ENCODE measurements at regions not wholly inside any gene's neighbourhood (a gene's known extent, or its start where the extent isn't known, plus 50 kb on each side); places are given as distances from the start of the nearest gene placed in this dataset.

- DNase-seq = no peak
Observed at GRCh38 chr16:79326549-79326948, 274.0 kb downstream of the MAF start.

DNA sequence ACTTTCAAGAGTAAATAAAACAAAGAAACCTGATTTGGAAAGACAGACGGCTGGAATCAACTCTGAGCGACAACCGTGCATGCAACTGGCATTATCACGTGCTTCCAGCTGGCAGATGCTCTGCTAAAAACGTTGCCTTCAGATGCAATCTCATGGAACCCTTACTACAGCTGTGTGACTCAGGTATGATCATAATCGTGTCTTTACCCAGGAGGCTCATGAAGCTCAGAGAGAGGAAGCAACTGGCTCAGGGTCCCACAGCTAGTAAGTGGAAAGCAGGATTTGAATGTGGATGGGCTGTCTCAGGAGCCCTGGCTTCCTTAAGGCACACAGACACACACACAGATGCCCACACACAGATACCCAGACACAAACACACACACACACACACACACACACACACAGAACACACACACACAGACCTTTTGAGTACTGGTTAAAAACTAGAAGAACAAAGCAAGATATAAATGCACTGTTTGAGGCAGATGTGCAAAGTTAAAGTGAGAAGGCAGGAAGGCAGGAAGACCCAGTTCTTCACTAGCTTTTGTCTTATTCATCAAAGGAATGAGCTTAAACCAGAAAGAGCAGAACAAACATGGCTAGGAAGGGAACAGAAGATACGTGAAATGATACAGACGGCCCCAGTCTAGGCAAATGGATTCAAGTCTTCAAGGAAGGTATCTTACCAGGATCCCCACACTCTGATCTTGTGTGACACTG, 275.2 kb downstream of the MAF start:
- DNase-seq = no peak

DNA sequence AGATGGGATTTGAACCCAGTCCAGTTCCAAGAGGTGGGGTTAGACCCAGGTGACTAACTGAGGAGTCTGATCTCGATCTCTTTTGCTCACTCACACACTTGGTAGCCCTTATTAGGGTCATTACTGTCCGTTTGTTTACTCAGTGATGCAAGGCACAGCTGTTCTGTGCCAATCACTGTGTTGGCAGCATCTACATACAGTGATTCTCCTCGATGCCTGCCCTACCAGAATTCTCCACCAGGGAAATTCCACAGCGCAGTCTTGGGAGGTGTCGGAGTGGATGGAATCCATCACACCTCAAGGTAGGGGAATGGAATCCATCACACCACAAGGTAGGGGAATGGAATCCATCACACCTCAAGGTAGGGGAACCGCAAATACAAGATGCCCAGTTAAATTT, 279.6 kb downstream of the MAF start:
- DNase-seq = no peak

GRCh38 chr16:79318143-79318899, 282.2 kb downstream of the MAF start:
- no peak for DNase-seq

DNA sequence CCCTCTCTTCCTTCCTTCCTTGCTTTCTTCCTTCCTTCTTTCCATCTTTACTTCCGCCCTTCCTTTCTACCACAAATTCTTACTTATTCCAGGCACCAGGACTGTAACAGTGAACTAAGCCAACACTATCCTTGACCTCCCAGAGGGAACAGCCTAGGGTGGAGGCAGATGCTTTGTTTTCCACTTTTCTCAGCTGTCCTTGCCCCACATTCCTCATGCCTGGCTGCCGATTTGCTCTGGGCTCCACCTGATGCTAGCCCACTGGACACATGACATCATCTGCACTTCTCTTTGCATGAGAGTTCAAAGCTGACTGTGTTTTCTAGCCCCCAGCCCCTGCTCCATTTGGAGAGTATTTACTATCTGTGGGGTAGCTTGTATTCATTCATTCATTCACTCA, 283.0 kb downstream of the MAF start:
- peak; percentile 3 for DNase-seq

DNA sequence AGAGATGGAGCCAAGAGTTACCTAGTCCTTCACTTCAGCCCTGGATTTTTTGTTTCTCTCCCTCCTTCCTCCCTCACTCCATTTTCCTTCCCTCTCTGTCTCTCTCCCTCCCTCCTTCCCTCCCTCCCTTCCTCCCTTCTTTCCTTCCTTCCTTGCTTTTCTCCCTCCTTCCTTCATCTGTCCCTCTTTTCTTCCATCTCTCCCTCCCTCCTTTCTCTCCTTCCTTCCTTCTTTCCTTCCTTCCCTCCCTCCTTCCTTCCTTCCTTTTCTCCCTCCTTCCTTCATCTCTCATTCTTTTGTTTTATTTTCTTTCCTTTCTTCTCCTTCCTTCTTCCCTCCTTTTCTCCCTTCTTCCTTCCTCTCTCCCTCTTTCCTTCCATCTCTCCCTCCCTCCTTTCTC, 283.5 kb downstream of the MAF start:
- DNase-seq = no peak

GRCh38 chr16:79316004-79316458, 284.5 kb downstream of the MAF start:
- no peak for DNase-seq

- DNase-seq = no peak
Observed at GRCh38 chr16:79312502-79312901, 288.0 kb downstream of the MAF start.

GRCh38 chr16:79310710-79311109, 289.8 kb downstream of the MAF start:
- no peak for DNase-seq

- DNase-seq = no peak
Observed at GRCh38 chr16:79309606-79310005, 290.9 kb downstream of the MAF start.

DNA sequence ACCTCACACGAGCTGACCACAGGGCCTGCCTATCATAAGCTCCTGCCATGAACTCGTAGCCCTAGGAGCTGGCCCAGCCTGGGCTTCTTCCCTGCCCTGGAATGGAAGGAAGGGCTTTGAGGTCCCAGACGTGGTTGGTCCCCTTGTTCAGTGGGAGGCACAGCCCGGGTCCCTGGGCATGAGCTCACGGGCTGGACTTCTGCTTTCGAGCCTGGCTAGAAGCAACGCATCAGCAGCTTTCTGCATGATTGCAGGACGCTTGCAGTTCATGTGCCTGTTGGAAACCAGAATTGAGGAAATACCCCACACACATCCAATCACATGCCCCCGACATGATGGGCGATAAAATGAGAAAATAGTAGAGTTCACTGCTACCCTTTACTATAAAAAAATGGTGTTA, 293.3 kb downstream of the MAF start:
- no peak for DNase-seq

DNA sequence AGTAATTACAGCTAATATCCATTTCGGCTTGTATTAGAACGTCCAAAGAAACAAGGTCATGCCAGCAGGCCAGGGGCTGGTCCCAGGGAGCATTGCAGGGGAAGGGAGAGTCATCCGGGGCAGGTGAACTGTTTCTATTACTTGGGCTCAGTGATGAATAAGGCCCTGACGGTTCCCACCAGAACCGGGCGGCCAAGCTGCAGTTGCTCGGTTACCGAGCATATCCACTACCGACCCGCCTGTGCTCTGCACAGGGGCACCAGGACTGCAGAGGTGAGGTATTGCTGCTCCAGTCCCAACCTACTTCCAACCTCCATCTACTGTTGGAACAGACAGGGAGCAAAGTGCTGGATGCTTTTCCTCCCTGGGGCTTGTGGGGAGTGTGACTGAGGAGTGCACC, 295.5 kb downstream of the MAF start:
- DNase-seq = no peak

GRCh38 chr16:79303959-79304387, 296.6 kb downstream of the MAF start:
- DNase-seq = no peak

- DNase-seq = no peak
Observed at GRCh38 chr16:79303206-79303605, 297.3 kb downstream of the MAF start.

DNA sequence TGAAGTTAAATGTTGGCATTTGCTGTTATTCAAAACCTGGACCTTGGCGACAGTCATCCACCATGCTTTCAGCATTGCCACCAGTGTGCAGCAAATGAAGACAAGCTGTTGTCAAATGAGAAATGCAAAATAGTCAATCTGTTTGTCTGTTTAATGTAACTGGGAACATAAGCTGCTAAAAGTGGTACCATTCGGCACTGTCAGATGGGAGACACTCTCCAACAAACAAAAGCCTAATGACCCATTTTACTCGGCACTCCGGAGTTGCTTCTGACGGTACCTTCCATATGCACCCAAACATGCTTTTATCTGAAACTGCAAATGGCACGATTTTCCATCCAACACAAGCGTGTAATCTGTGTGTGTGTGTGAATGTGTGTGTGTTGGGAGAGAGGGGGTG, 297.8 kb downstream of the MAF start:
- no peak for DNase-seq

GRCh38 chr16:79301051-79301450, 299.5 kb downstream of the MAF start:
- no peak for DNase-seq

DNA sequence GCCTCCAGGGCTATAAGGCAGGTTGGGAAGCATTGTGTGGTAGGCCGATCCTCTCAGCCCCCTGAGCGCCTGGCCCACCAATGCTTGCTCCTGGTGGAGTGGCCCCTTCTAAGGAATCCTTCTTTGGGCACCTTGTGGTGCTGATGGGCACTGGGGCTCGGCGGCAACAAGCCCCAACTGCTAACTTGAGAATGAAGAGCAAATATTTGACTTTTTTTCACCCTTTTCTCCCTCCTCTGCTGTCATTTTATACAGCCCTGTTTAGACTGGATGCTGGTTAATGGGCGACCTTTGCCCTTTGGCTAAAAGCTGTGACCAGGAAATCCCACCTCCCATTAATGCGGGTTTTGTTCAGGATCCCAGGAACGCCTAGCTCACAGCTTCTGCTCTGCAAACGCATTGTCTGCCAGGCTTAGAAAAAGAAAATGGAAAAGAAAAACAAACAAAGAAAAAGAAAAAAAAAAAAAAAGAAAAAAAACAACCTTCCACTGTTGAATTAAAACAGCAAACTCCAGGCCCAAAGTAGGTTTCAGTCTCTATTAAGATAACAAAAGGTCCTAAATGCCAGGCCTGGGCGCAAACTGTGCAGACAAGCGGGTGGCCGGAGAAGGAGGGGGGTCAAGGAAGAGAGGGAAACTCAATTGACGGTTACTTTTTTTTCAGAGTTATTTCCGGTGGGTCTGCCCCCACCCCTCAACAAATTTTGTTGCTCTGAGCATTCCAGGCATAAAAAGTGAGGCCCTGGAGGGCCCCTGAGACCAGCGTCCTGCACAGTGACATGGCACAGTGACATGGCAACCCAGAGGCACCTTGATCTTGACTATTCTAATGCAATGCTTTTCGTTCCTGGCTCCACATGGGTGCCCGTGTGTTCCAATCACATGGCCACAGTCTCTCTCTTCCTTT, 301.4 kb downstream of the MAF start:
- DNase-seq = no peak

DNA sequence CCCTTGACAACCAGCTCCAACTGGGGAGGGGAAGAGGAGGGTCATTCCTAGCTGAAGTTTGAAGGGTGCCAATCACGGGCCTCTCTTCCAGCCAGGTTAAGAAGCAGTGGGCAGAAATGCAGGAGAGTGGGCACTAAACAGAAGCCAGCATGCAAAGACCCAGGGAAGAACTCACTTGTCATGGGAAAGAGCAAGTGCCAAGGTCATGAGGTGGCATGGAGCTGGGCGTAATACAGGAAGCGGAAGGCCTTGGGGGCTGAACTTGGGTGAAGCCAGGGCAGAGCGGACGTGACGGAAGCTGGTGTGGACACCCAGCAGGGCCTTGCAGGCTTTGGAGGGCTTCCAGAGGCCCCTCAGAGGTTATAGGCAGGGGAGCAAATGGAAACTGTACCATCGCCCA, 302.1 kb downstream of the MAF start:
- DNase-seq = no peak

DNA sequence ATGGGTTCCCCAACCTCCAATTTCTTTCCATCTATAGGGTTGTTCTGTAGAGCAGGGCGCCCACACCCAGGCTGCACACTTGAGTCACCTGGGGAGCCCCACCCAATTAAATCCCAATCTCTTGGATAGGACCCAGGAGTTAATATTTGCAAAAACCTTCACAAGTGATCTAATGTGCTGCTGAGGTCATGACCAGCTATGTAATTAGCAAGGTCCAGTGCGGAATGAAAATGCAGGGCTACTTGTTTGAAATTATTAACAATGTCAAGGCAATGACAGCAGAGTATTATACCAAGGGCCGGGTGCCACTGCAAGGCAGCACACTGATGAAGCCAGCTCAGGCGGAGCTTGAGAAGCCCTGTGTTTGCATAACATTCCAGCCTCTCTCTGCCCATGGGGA, 302.7 kb downstream of the MAF start:
- DNase-seq = no peak

DNA sequence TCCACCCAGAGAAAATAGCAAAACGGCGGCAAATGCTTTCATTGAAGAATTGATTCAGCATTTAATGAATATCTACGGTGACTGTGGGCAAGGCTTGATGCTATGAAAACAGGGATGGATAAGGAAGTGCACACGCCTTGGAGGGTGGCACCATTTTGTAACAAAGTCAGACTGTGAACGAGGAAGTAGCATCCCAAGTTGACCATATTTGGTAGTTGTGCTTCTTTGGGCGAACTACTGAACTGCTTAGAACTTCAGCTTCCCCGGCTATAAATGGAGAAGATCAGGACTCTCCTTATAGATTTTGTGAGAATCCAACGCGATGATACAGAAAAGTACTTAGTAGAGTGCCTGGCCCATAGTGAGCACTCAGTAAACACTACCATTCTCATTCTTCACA, 303.2 kb downstream of the MAF start:
- DNase-seq = no peak

GRCh38 chr16:79296491-79296890, 304.0 kb downstream of the MAF start:
- no peak for DNase-seq

DNA sequence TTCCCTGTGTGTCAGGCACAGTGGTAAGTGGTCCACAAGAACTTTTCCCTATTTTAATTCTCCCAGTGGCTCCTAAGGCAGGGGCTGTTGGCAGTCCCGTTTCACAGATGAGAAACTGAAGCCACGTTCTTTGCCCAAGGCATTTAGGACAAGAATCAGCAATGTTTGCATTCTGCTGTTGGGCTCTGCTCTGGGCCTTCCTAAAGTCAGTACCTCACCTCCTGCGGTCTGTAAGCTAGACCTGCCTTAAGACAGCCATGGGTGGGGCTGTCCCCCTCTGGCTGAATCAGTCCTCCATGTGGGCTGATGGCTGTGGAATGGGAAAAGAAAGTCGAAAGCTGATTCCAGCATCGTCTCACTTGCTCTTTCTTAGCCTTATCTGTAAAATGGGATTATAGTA, 304.8 kb downstream of the MAF start:
- DNase-seq = no peak

GRCh38 chr16:79295162-79295561, 305.4 kb downstream of the MAF start:
- no peak for DNase-seq

GRCh38 chr16:79294568-79294967, 306.0 kb downstream of the MAF start:
- DNase-seq = no peak
